Glomerular endothelial cell (primary cell): ENCODE measurements at regions not wholly inside any gene's neighbourhood (a gene's known extent, or its start where the extent isn't known, plus 50 kb on each side); places are given as distances from the start of the nearest gene placed in this dataset.

ENCODE experiments used
- DNase-seq: peaks from one replicate; pipeline ENCODE4 v3.0.0-alpha.2; 2011; ENCODE audit warnings: low read depth, low spot score; ENCODE audit errors: extremely low read depth

GRCh38 chr2:120849278-120849677, 113.6 kb downstream of the GLI2 start:
- DNase-seq: no peak

- no peak for DNase-seq
Observed at GRCh38 chr2:120850551-120850950, 114.9 kb downstream of the GLI2 start.

- DNase-seq: no peak
Observed at GRCh38 chr2:120851116-120851773, 115.6 kb downstream of the GLI2 start.

- DNase-seq: no peak
Observed at GRCh38 chr2:120852200-120852815, 116.6 kb downstream of the GLI2 start.

GRCh38 chr2:120853306-120854013, 117.8 kb downstream of the GLI2 start:
- DNase-seq: no peak

GRCh38 chr2:120854014-120854620, 118.4 kb downstream of the GLI2 start:
- no peak for DNase-seq

GRCh38 chr2:120854766-120855530, 119.3 kb downstream of the GLI2 start:
- DNase-seq: no peak

- DNase-seq: no peak
Observed at GRCh38 chr2:120855855-120856405, 120.3 kb downstream of the GLI2 start.

- no peak for DNase-seq
Observed at GRCh38 chr2:120856421-120856862, 120.8 kb downstream of the GLI2 start.

- no peak for DNase-seq
Observed at GRCh38 chr2:120857422-120857821, 121.8 kb downstream of the GLI2 start.

GRCh38 chr2:120857931-120858330, 122.3 kb downstream of the GLI2 start:
- no peak for DNase-seq

- no peak for DNase-seq
Observed at GRCh38 chr2:120858361-120859106, 122.9 kb downstream of the GLI2 start.

GRCh38 chr2:120859128-120859527, 123.5 kb downstream of the GLI2 start:
- no peak for DNase-seq

GRCh38 chr2:120859814-120860578, 124.3 kb downstream of the GLI2 start:
- no peak for DNase-seq

GRCh38 chr2:120860579-120860922, 124.9 kb downstream of the GLI2 start:
- no peak for DNase-seq

- DNase-seq: no peak
Observed at GRCh38 chr2:120861191-120861575, 125.5 kb downstream of the GLI2 start.

GRCh38 chr2:120861576-120862191, 126.0 kb downstream of the GLI2 start:
- DNase-seq: no peak

- DNase-seq: no peak
Observed at GRCh38 chr2:120862201-120863060, 126.8 kb downstream of the GLI2 start.
